Liver (tissue), 8 donors: ENCODE measurements at regions not wholly inside any gene's neighbourhood (a gene's known extent, or its start where the extent isn't known, plus 50 kb on each side); places are given as distances from the start of the nearest gene placed in this dataset.

Experiments
- DNase-seq: peaks from one replicate; pipeline ENCODE4 v3.0.0-alpha.2; 2017; ENCODE audit warnings: low spot score
- H3K27ac ChIP-seq, 2 donors: one replicate each; pipeline ENCODE4 v1.7.0; 2013; ENCODE audit warnings: inconsistent platforms in 2 of 2, low read length in 2 of 2, control low read depth in 1 of 2, low read depth in 1 of 2, mild to moderate bottlenecking in 1 of 2
- H3K27me3 ChIP-seq, 4 donors: one replicate each; pipeline versions ENCODE4 v1.6.1 to v1.7.0; 2013; ENCODE audit warnings: low read length in 3 of 4, inconsistent platforms in 1 of 4, mild to moderate bottlenecking in 1 of 4, moderate library complexity in 1 of 4; ENCODE audit not compliant: control insufficient read depth in 4 of 4, insufficient read depth in 4 of 4
- H3K36me3 ChIP-seq, 4 donors: one replicate each; pipeline versions ENCODE4 v1.6.1 to v1.7.0; 2013; ENCODE audit warnings: low read length in 3 of 4, mild to moderate bottlenecking in 3 of 4, low read depth in 1 of 4, moderate library complexity in 1 of 4; ENCODE audit not compliant: control insufficient read depth in 4 of 4, insufficient read depth in 3 of 4
- H3K4me1 ChIP-seq, 4 donors: one replicate each; pipeline versions ENCODE4 v1.6.1 to v1.7.0; 2013; ENCODE audit warnings: low read length in 3 of 4, mild to moderate bottlenecking in 3 of 4, moderate library complexity in 1 of 4; ENCODE audit not compliant: control insufficient read depth in 4 of 4, insufficient read depth in 4 of 4
- H3K4me3 ChIP-seq, 3 donors: one replicate each; pipeline versions ENCODE4 v1.6.1 to v1.7.0; 2013; ENCODE audit warnings: low read length in 3 of 3, control low read depth in 1 of 3, low read depth in 1 of 3, mild to moderate bottlenecking in 1 of 3
- H3K9ac ChIP-seq, 2 donors: one replicate each; pipeline ENCODE4 v1.7.0; 2013; ENCODE audit warnings: low read length in 2 of 2, mild to moderate bottlenecking in 2 of 2, moderate library complexity in 2 of 2, control low read depth in 1 of 2, low read depth in 1 of 2
- H3K9me3 ChIP-seq, 4 donors: one replicate each; pipeline versions ENCODE4 v1.6.1 to v1.7.0; 2013; ENCODE audit warnings: low read length in 3 of 4; ENCODE audit not compliant: control insufficient read depth in 4 of 4
- ATF3 ChIP-seq: IDR thresholded peaks from 2 replicates; pipeline ENCODE4 v1.6.1; 2016; ENCODE audit warnings: antibody characterized with exemption
- CTCF ChIP-seq: fragments of 150-350 bp; IDR thresholded peaks from 2 replicates; pipeline ENCODE4 v1.5.1; 2017; ENCODE audit warnings: improper control_type of control experiment, low read depth, low read length; ENCODE audit not compliant: missing input control
- FOXA1 ChIP-seq: IDR thresholded peaks from 2 replicates; pipeline ENCODE4 v1.6.1; 2016; ENCODE audit warnings: antibody characterized with exemption
- MAX ChIP-seq: IDR thresholded peaks from 2 replicates; pipeline ENCODE4 v1.6.1; 2016; ENCODE audit warnings: antibody characterized with exemption
- RAD21 ChIP-seq, 2 donors: IDR thresholded peaks; 2 replicates each; pipeline ENCODE4 v1.6.1; 2016; ENCODE audit warnings: antibody characterized with exemption in 2 of 2, mild to moderate bottlenecking in 2 of 2
- RXRA ChIP-seq, 2 donors: IDR thresholded peaks; 2 replicates each; pipeline ENCODE4 v1.6.1; 2017 to 2018; ENCODE audit warnings: antibody characterized with exemption in 2 of 2, mild to moderate bottlenecking in 1 of 2
- SP1 ChIP-seq: IDR thresholded peaks from 2 replicates; pipeline ENCODE4 v1.6.1; 2018; ENCODE audit warnings: antibody characterized with exemption, mild to moderate bottlenecking
- TAF1 ChIP-seq: conservative IDR thresholded peaks from 2 replicates; pipeline ENCODE4 v1.6.1; 2016; ENCODE audit warnings: antibody characterized with exemption, mild to moderate bottlenecking
- YY1 ChIP-seq: IDR thresholded peaks from 2 replicates; pipeline ENCODE4 v1.6.1; 2016; ENCODE audit warnings: antibody characterized with exemption, mild to moderate bottlenecking
- ZBTB33 ChIP-seq: IDR thresholded peaks from 2 replicates; pipeline ENCODE4 v1.6.1; 2016; ENCODE audit warnings: antibody characterized with exemption
- WGBS: extraction: QIAGEN DNeasy Blood & Tissue Kit; methylation state at CpG from one replicate; pipeline ENCODE4 v1.1.7; 2013; 5-methylcytosine and 5-hydroxymethylcytosine counted together
- donor health status: healthy.
- donor health status: healthy.
- donor health status: healthy.
- donor health status: healthy.
- donor health status: healthy.

GRCh38 chr16:55031481-55031880 is 100.8 kb downstream of the IRX5 start:
- H3K9me3 ChIP-seq: peaks cover 0 to 9% (median 3%) of the 10 kb centered on the region in 4 donors
- H3K27ac ChIP-seq: no peak overlapping the region
- no peaks in the 10 kb centered on the region for H3K36me3 ChIP-seq
- DNase-seq: no peak
- H3K4me1 ChIP-seq: no peaks in the 10 kb centered on the region
- H3K4me3 ChIP-seq: no peak overlapping the region
- no peak overlapping the region for H3K9ac ChIP-seq
- WGBS: 78% methylated on average over 6 of the region's 6 CpGs
- no peaks in the 10 kb centered on the region for H3K27me3 ChIP-seq
- TF ChIP-seq TAF1 (no peak), MAX (no peak)

- 89% methylated on average over 28 of the region's 28 CpGs for WGBS
- Histone ChIP-seq H3K4me3 (no peak overlapping the region), H3K9me3 (peaks cover 0 to 9% (median 3%) of the 10 kb centered on the region in 4 donors), H3K4me1 (no peaks in the 10 kb centered on the region), H3K27me3 (no peaks in the 10 kb centered on the region), H3K9ac (no peak overlapping the region), H3K27ac (no peak overlapping the region), H3K36me3 (no peaks in the 10 kb centered on the region)
- TF ChIP-seq SP1: no peak
- TF ChIP-seq FOXA1: no peak
- TF ChIP-seq YY1: no peak
- no peak for TF ChIP-seq ZBTB33
- DNase-seq: peak; percentile 24
These were observed 102.8 kb downstream of the IRX5 start for GRCh38 chr16:55033225-55034156.

GRCh38 chr16:55035029-55035428 is 104.4 kb downstream of the IRX5 start:
- H3K9me3 ChIP-seq: no peaks in the 10 kb centered on the region
- peak; percentile 40 for TF ChIP-seq CTCF
- TF ChIP-seq RAD21 (IDR thresholded peaks at IDR 0.05): peak; percentile 63 to 65
- TF ChIP-seq RXRA (IDR thresholded peaks at IDR 0.05): no peak
- no peak for TF ChIP-seq ATF3
- H3K4me3 ChIP-seq: no peak overlapping the region
- no peaks in the 10 kb centered on the region for H3K4me1 ChIP-seq
- H3K9ac ChIP-seq: no peak overlapping the region
- H3K27ac ChIP-seq: no peak overlapping the region
- peak; percentile 54 for DNase-seq
- no peaks in the 10 kb centered on the region for H3K27me3 ChIP-seq
- 31% methylated on average over 9 of the region's 9 CpGs for WGBS
- H3K36me3 ChIP-seq: no peaks in the 10 kb centered on the region
